ENCODE measurements at regions not wholly inside any gene's neighbourhood (a gene's known extent, or its start where the extent isn't known, plus 50 kb on each side); places are given as distances from the start of the nearest gene placed in this dataset.

DNA sequence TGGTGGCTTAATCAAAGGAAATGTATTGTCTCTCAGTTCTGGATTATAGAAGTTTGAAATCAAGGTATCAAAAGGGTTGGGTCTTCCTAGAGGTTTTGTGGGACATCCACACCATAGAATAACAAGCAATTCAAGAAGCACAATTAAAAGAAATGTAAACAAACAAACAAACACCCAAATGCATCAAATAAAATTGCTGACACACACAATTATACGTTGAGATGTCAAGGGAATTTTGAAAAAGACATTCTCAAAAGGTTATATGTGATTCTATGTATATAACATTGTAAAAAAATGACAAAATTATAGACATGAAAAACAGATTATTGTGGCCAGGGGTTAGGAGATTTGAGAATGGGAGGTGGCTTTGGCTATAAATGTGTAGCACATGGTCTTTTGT lies 250.7 kb upstream of the AGA start:
- FAIRE-seq (no peak), DNase-seq (ENCODE audit: insufficient read length, low spot score) (no peak)
- TF ChIP-seq POLR2A (IDR thresholded peaks at IDR 0.05; ENCODE audit: low read depth, low read length): no peak

DNA sequence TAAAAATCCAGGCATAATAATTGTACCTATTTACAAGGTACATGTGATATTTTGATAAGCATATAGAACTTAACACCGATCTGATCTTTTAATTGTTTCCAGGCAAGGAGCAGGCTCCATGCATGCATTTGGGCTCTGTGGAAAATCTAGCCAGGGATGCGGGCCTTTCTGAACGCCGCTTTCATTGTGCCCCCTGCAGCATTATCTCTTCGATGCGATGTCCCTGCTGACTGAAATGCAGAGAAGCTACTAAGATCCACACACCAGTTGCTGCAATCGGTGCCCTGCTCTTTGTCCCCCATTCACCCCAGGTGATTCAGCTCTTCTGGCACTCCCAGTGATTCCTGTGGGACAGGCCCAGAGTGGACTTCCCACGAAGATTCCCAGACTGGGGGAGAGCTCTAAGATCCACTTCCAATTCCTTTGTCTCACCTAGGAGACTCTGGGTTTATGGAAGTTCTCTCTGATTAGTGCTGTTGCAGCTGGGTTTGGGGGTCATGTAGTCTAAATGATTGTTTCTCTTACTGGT lies 254.3 kb upstream of the AGA start:
- DNase-seq (ENCODE audit: insufficient read length, low spot score) (no peak), FAIRE-seq (no peak)
- TF ChIP-seq POLR2A (IDR thresholded peaks at IDR 0.05; ENCODE audit: low read depth, low read length): no peak

DNA sequence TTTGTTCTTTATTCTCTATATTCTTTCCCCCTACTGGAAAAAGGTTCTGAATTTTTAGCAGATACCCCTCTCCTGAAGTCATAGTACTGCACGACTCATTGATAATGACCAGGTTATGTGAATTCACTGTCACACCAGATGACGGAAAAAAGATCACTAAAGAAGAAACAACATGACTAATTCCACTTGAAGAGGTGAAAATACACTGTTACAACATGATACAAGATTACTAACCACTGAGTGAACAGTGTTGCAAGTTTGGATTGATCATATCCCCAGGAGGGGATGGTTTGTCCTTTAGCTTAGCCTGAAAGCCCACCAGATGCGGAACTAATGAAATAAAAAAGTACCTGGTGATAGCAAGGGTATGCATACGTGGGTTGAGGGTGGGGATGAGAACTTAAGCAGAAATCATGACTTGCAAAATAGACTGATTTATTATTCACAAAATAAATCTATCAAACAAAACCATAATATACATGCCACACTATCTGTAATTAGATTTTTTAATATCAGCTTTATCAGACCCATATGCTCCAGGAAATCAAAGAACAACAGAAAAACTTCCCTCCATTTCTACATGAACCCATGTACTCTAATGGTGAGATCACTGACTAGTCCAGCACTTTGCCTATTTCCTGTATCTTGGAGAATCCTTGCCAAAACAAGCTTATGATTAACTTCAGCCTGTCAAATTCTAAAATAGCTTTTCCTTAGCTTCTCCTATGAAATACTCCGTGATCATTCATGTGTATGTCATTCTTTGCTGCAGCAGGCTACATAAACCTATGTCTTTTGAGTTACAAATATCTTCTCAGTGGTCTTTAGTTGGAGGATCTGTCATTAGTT lies 257.4 kb upstream of the AGA start:
- no peak for FAIRE-seq

DNA sequence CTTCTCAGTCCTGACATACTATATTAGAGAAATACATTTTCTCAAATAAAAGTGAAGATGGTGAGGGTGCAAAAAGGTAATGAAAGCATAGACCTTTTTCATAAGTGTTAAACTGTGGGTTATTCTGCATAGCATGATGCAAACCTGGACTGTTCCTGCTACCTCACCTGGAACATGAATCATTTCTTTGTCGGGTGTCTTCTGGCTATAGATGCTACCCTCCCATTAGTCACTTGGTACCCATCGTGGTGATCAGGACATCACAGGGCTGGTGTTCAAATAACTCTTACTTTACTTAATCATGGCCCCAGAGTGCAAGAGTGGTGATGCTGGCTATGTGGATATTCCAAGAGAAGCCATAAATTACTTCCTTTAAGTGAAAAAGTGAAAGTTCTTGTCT lies 264.7 kb upstream of the AGA start:
- no peak for DNase-seq (ENCODE audit: insufficient read length, low spot score)
- TF ChIP-seq POLR2A (IDR thresholded peaks at IDR 0.05; ENCODE audit: low read depth, low read length): no peak
- no peak for FAIRE-seq

More for the DNA sequence above, 257.4 kb upstream of the AGA start:
- TF ChIP-seq POLR2A (IDR thresholded peaks at IDR 0.05; ENCODE audit: low read depth, low read length): no peak
- peak; percentile 5 for DNase-seq (ENCODE audit: insufficient read length, low spot score)

DNA sequence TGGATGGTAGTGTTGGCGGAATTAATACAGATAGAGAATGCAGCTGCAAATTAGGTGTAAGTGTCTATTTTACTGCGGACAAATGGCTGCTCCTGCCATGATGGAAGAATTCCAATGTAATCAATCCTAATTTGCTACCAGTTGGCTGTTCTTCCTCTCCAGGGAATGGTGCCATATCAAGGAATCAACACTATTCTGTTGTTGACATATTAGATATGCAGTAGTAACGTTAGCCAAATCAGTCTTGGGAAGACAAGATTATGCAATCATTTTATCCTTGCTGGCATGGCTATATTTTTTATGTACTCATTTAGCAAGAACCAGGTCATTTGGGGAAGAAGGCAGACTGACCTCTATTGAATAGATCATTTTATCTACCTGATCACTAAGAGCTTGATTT lies 271.2 kb upstream of the AGA start:
- FAIRE-seq (no peak), DNase-seq (ENCODE audit: insufficient read length, low spot score) (no peak)
- no peak for TF ChIP-seq POLR2A (IDR thresholded peaks at IDR 0.05; ENCODE audit: low read depth, low read length)

DNA sequence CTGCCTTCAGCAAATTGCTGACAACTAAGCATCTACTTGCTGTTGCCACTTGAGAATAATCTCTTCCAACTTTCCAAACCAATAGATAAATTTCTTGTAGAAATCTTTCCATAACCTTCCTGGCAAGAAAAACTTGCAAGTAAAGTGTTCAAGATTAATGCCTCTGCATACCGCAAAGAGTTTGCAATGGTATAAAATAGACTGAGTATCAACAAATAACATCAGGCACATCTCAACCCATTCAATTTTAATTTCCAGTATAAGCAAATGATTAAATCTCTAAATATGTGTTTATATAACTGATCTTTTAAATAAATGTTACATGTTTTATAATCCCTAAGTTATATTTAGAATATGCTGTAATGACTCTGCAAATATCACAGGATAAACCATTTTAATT lies 275.2 kb upstream of the AGA start:
- DNase-seq (ENCODE audit: insufficient read length, low spot score) (no peak), FAIRE-seq (no peak)
- no peak for TF ChIP-seq POLR2A (IDR thresholded peaks at IDR 0.05; ENCODE audit: low read depth, low read length)

DNA sequence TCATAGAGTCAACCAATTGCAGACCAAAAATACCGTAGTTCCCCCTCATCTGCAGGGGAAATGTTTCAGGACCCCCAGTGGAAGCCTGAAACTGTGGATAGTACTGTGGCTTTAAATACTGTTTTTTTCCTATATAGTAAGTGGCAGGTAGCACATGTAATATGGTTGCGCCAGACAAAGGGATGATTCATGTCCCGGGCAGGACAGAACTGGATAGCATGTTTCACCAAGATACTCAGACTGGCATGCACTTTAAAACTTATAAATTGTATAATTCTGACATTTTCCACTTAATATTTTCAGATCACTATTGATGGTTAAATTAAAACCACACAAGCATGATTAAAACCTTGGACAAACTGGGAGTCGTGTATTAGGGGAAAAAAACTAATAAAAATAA lies 276.3 kb upstream of the AGA start:
- DNase-seq (ENCODE audit: insufficient read length, low spot score) (no peak), FAIRE-seq (no peak)
- TF ChIP-seq POLR2A (IDR thresholded peaks at IDR 0.05; ENCODE audit: low read depth, low read length): no peak

DNA sequence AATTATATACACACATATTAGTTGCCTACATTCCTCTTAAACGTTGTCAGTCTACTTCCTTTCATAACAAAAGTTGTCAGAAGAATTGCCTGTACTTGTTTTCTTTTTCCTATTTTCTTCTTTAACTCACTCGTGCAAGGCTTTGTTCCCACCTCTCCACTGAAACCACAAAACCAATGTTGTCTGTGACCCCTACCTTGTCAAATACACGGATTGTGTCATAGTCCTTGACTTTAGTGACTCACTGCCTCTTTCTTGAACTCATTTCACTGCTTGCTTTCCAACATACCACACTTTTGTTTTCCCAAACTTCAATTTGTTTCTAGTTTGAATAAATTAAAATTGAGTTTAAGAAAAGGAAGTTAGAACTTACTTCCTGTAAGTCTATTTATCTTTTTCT lies 283.9 kb upstream of the AGA start:
- FAIRE-seq (no peak), DNase-seq (ENCODE audit: insufficient read length, low spot score) (no peak)

DNA sequence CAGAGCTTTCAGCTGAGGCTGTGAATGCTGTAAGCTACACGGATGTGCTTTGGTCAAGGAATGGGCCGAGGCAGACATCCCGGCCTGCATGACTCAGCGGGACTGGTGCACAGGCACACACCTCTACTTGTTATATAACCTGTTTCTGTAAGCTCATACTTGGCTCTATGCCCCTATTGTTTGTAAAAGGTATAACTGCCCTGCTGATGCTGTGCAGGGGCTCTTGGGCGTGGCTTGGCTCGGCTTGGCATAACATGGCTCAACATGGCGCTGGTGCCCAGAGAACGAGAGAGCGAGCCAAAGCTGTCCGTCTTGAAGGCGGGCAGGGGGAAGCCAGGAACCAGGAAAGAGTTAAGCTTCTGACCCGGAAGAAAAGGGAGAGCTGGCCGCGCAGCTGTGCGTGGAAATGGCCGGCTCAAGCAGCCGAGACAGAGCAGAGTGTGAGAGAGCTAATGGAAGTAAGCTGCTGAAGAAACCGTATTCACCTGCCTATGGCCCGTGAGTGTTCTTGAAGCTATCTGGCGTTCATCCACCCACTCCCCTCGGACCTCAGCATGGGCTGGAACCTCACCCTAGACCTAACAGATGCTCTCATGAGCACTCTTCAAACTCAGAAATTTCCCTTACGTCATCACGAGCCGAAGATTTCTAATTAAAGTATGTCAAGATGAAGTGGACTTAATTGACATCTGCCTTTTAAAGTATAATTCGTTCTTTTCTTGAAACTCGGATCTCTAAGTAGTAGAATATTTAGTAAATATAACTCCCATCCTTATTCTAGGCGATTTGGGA lies 286.3 kb upstream of the AGA start:
- TF ChIP-seq POLR2A (IDR thresholded peaks at IDR 0.05; ENCODE audit: low read depth, low read length): no peak
- DNase-seq (ENCODE audit: insufficient read length, low spot score) (peak; percentile 2), FAIRE-seq (peak; percentile 27)

More for the DNA sequence above, 283.9 kb upstream of the AGA start:
- TF ChIP-seq POLR2A (IDR thresholded peaks at IDR 0.05; ENCODE audit: low read depth, low read length): no peak

DNA sequence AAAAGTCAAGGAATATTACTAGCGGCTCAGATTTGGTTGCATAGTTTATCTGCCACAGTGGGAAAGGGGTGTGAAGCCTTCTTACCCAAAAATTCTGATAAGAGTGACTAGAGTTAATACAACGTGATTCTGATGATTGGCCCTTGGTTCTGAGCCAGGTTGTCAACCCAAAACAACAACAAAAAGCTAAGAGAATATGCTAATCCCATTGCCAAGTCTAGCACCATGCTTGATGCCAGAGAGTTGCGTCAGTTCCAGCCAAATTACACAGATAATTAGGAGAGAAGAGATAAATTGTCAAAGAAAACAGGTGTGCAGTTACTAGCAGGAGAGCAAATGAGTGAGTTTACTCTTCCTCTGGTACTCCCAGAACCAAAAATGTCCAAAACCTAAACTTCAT lies 287.4 kb upstream of the AGA start:
- TF ChIP-seq POLR2A (IDR thresholded peaks at IDR 0.05; ENCODE audit: low read depth, low read length): no peak
- FAIRE-seq: no peak

DNA sequence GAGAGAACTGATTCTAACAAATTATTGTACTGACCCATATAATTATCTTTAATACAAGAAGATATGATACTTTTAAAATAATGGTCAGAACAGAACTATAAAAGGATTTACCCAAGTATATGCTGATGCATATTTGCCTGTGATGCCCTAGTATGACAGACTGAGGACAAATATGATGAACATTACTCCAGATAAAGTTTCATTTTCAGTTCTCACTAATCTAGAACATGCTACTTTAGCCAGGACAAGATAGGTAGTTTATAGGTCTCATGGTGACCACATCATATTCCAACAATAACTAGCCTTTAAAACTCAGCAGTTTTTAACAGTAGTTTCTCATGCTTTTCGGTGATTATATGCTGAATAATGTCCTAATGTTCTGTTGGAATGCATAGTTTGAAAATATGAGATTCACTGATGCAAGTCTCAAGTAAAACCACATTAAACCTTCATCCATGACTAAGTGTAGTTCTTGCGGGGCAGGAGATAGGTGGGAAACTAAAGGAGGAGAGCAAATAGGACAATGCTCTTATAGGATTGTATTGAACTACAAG lies 295.2 kb upstream of the AGA start:
- no peak for TF ChIP-seq POLR2A (IDR thresholded peaks at IDR 0.05; ENCODE audit: low read depth, low read length)
- FAIRE-seq (no peak), DNase-seq (ENCODE audit: insufficient read length, low spot score) (no peak)

More for the DNA sequence above, 287.4 kb upstream of the AGA start:
- no peak for DNase-seq (ENCODE audit: insufficient read length, low spot score)

DNA sequence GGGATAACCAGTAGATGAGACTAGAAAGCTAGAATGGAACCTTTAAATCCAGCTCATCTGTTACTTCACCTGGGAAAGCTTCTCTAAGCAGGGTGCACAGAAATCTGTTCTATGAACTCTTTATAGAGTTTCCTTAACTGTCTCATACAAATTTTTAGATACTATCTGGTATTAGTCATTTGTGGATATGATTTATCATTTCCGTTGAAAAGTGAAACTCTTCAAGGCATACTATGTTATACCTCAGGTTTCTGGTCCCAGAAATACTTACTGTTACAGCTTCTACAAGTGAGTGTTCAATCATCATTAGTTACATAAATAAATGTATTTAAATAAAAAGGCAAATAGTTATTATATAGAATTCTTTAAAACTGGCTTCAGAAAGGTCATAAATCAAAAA lies 298.3 kb upstream of the AGA start:
- FAIRE-seq (no peak), DNase-seq (ENCODE audit: insufficient read length, low spot score) (no peak)
- TF ChIP-seq POLR2A (IDR thresholded peaks at IDR 0.05; ENCODE audit: low read depth, low read length): no peak

DNA sequence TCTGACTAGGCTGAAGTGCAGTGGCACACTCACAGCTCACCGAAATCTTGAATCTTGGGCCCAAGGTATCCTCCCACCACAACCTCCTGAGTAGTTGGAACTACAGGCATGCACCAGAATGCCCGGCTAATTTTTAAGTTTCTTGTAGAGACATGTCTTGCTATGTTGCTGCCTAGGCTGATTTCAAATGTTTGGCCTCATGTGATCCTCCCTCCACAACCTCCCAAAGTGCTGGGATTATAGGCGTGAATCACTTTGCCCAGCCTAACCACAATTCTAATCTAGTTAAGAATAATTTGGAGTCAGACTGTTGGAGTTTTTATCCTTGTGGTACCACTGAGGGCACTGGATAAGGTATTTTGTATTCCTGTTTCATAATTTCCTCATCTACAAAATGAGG lies 317.5 kb upstream of the AGA start:
- no peak for TF ChIP-seq POLR2A (IDR thresholded peaks at IDR 0.05; ENCODE audit: low read depth, low read length)
- no peak for FAIRE-seq
- DNase-seq (ENCODE audit: insufficient read length, low spot score): no peak

DNA sequence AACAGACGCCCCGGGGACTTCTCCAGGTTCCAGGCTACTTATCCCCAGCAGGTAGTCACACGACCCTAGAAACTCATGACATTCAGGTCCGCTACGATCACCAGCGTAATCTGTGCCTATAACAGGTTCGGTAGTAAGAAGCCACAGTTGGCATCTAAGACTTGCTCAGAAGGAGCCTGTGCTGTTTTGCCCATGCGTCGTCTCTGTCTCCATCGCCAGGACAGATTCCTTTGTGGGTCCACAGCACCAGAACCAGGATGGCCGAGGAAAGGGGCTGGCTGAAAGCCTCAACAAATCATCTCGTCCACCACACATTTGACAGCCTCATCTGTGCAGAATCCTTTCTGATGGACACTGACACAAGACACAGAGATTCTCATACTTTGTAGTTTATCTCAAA lies 319.5 kb upstream of the AGA start:
- DNase-seq (ENCODE audit: insufficient read length, low spot score) (no peak), FAIRE-seq (no peak)
- TF ChIP-seq POLR2A (IDR thresholded peaks at IDR 0.05; ENCODE audit: low read depth, low read length): no peak
